ENCODE measurements at regions not wholly inside any gene's neighbourhood (a gene's known extent, or its start where the extent isn't known, plus 50 kb on each side); places are given as distances from the start of the nearest gene placed in this dataset.

DNA sequence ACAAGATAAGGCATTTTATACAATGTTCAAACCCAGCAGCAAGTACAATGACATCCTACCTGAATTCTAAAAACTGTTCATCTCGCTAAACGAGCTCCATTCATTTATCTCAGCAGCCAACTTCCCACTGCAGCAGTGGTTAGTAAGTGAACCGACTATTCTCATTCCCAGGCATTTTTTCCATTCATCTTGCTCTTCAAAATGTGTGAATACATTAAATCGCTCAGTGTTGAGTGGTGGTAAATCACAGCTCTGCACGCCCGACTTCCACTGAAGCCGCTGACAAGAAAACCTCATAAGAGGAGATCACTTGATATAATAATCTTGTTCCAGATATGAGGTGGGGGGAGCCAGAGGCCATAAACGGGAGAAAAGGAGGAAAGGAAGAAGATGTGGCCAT is 746.2 kb upstream of the USP15 start:
- TF ChIP-seq, protein P1, sequence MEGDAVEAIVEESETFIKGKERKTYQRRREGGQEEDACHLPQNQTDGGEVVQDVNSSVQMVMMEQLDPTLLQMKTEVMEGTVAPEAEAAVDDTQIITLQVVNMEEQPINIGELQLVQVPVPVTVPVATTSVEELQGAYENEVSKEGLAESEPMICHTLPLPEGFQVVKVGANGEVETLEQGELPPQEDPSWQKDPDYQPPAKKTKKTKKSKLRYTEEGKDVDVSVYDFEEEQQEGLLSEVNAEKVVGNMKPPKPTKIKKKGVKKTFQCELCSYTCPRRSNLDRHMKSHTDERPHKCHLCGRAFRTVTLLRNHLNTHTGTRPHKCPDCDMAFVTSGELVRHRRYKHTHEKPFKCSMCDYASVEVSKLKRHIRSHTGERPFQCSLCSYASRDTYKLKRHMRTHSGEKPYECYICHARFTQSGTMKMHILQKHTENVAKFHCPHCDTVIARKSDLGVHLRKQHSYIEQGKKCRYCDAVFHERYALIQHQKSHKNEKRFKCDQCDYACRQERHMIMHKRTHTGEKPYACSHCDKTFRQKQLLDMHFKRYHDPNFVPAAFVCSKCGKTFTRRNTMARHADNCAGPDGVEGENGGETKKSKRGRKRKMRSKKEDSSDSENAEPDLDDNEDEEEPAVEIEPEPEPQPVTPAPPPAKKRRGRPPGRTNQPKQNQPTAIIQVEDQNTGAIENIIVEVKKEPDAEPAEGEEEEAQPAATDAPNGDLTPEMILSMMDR (conservative IDR thresholded peaks at IDR 0.05; ENCODE audit: control insufficient read depth, insufficient read depth, low read depth, low read length), result no peak
- no peak for DNase-seq (ENCODE audit: low read depth)
- no peak overlapping the region for H3K4me3 ChIP-seq (ENCODE audit: control insufficient read depth, low read depth, low read length)

DNA sequence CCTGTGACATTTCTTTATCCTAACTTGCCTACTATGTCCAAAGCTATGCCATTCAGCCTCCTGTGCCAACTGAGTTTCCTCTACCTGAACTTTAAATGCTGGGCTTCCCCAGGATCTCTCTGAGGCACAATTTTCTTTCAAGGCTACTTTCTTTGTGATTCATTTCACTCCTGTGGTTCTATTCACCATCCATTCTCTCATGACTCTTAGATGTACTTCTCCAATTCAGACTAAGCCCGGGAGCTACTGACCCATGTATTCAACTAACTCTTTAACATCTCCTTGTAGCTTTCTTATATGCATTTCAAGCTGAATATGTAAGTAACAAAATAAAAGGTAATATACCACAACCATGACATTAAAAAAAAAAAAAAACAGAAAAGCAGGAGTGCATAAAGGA is 738.9 kb upstream of the USP15 start:
- TF ChIP-seq, protein P1 (conservative IDR thresholded peaks at IDR 0.05; ENCODE audit: control insufficient read depth, insufficient read depth, low read depth, low read length), result no peak
- H3K4me3 ChIP-seq (ENCODE audit: control insufficient read depth, low read depth, low read length), result no peak overlapping the region
- no peak for DNase-seq (ENCODE audit: low read depth)

DNA sequence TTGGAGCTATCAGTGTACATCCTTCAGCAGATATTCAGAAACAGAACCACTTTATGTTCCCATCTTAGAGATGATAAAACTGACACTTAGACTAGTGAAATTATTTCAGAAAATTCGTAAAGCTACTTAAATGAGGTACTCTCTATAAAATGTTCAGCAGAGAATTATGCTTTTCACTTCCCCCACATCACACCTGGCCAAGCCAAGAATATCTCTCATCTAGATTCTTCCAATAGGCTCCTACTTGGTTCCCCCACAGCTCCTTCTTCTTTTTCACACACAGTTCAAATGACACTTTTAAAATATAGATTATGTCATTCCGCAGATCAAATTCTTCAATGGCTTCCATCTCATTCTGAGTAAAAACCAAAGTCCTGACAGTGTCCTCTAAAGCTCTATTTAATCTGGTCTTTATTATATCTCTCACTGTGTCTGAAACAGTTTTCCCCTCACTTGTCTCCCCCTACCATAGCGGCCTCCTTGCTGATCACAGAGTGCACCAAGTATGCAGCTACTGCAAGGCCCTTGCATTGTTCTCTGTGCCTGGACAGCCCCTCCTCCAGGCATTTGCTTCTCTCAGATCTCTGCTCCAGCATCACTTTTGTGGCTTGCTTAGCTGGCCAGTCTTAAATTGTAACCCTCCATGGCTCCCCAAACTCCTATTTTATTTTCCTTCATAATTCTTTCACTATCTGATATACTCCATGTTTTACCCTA is 736.8 kb upstream of the USP15 start:
- DNase-seq (ENCODE audit: low read depth), result no peak
- no peak overlapping the region for H3K4me3 ChIP-seq (ENCODE audit: control insufficient read depth, low read depth, low read length)
- TF ChIP-seq, protein P1 (conservative IDR thresholded peaks at IDR 0.05; ENCODE audit: control insufficient read depth, insufficient read depth, low read depth, low read length), result no peak

DNA sequence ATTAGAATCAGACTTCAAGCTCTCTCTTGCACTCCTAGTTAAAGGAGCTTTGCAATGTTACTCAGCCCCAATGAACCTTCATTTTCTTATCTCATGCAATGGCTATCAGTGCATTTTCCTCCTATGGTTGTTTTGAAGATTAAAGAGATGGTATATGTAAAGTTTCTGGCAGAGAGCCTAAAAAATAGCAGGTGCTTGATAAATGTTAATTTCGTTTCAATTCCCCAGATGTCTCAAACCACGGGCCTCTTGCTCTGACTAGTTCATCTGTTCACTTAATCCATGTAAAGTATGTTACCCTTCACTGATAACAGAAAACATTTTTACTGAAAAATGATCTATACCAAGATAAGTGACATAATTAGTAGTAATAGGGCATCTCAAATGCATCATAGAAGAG is 735.4 kb upstream of the USP15 start:
- H3K4me3 ChIP-seq (ENCODE audit: control insufficient read depth, low read depth, low read length), result no peak overlapping the region
- TF ChIP-seq, protein P1 (conservative IDR thresholded peaks at IDR 0.05; ENCODE audit: control insufficient read depth, insufficient read depth, low read depth, low read length), result no peak

DNA sequence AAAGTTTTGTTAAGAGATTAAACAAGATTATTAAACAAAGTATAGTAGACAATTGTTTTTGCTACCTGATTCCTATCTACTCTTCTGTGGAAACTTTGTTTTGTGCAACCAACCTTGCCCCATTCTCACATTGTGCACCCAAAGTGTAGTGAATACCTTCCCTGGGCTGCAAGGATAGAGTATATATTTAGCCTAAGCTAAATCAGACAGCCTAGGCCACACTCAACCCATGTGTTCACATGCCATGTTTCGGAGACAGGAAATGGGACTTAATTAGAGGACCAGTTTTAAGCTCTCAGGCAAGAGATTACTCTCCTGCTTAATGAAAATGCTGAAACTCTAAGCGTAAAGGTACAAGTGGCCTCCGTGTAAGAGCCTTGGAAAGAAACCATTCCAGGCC is 734.9 kb upstream of the USP15 start:
- TF ChIP-seq, protein P1 (conservative IDR thresholded peaks at IDR 0.05; ENCODE audit: control insufficient read depth, insufficient read depth, low read depth, low read length), result no peak
- H3K4me3 ChIP-seq (ENCODE audit: control insufficient read depth, low read depth, low read length), result no peak overlapping the region
- no peak for DNase-seq (ENCODE audit: low read depth)

More for the DNA sequence above, 735.4 kb upstream of the USP15 start:
- DNase-seq (ENCODE audit: low read depth), result no peak

DNA sequence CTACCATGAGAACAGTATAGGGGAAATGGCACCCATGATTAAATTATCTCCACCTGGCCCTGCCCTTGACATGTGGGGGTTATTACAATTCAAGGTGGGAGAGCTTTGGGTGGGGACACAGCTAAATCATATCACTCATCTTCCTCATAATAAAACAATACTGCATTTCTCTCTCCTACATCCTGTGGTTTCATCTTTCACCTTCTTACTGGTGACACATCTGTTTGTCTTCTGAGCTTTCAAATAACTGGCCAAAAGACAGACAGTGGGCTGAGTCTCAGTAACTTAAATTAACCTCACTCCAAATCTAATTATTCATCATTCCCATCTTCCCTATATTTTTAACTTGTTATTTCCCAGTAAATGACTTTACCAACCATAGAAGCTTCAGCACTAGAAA is 729.7 kb upstream of the USP15 start:
- no peak overlapping the region for H3K4me3 ChIP-seq (ENCODE audit: control insufficient read depth, low read depth, low read length)
- no peak for DNase-seq (ENCODE audit: low read depth)
- TF ChIP-seq, protein P1 (conservative IDR thresholded peaks at IDR 0.05; ENCODE audit: control insufficient read depth, insufficient read depth, low read depth, low read length), result no peak

All from fibroblast of mammary gland (primary cell).